ENCODE measurements at regions not wholly inside any gene's neighbourhood (a gene's known extent, or its start where the extent isn't known, plus 50 kb on each side); places are given as distances from the start of the nearest gene placed in this dataset.

DNA sequence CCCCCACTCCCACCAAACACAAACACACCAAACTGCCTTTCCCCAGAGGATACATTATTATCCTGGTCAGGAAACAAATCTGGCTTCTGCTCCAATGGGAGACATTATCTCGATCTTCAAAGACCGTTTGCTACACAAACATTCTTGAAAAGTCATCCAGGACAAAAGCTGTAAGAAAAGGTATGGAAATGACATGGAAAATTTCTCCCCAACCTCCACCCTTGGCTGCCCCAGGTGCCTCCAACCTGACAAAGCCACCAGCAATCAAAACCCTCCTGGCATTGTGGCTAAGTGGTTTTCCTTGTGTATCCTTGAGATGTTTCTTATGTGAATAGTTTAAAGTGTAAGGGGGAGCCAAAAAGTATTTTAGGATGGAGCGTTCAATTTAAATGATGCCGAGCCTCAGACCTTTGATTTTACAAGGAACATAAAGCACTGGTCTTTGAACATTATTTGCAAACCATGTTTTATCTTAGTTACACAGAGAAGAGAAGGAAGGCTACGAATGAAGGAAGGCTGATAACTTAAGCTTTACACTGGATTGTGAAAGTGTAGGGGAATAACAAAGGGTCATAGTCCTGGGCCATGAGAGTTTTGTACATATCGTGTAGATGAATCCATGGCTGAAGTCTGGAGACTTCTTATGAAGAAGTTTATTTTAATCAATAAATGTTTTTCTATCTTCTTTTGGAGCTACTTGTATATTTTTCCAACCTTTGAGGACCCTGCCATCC, 418.9 kb upstream of the TMTC1 start:
- TF ChIP-seq JUND (IDR thresholded peaks at IDR 0.05; ENCODE audit: low read depth): no peak
- no peak for DNase-seq (ENCODE audit: low read depth in 1 of 2, low spot score in 1 of 2)
- in situ Hi-C loops (cut with HindIII; ENCODE audit: low pct_unique_long_range_greater_than_20kb, low sequenced_read_pairs): no loop called here

DNA sequence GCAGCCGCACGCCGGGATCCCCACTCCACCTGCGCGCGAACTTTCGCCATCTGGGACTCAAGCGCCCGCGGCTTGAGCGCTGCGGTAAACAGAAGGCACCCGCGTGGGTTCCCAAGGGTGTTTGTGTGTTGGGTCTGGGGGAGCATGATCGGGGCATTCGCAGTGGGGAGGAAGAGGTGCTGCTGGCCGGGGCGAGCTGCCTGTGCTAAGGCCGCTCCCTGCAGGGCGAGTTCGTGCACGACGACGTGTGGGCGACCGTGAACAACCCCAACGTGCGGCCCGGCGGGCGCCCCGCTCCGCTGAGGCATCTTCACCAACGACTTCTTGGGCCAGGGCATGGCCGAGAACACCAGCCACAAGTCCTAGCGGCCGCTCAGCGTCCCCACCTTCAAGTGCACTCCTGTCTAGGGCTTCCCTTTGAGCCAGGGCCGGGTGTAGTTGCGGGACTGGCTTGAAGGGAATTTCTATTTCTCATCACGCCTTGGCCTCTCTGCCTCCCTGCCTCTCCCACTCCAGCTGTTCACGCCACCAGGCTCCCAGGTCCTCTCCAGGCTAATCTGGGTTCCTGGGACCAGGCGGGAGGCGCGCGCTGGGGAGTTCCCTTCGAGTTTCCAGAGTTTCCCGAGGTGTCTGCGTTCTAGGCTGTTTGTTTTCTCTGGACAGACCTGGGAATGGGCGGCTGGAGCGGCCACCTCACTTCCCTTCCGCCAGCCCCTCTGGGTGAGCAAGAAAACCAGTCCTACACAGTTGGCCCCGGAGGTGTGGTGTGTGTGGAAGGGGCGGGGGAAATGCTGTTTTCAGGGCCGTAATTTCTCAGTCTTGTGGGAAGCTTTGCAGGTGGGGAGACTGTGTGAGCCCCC, 417.8 kb upstream of the TMTC1 start:
- in situ Hi-C loops (cut with HindIII; ENCODE audit: low pct_unique_long_range_greater_than_20kb, low sequenced_read_pairs): no loop called here
- DNase-seq (ENCODE audit: low read depth in 1 of 2, low spot score in 1 of 2): no peak
- TF ChIP-seq JUND (IDR thresholded peaks at IDR 0.05; ENCODE audit: low read depth): no peak

DNA sequence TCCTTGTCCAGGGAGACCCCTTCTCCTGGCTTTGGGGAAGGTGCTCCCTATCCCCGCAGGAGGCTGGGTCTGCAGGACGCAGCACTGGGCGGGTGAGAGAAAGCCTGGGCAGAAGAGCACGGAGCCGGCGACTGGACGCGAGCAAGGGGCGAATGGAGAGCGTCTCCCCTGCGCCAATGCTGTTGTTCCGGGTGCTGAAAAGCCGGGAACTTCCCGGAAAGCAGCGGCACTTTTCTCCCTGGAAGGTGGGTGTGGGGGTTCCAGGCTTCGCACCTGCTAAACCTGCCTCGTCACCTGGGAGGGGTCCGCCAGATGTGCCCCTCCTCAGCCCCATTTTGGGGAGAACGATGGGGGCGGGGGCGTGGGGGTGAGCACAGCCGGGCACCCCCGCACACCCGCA, 417.1 kb upstream of the TMTC1 start:
- in situ Hi-C loops (cut with HindIII; ENCODE audit: low pct_unique_long_range_greater_than_20kb, low sequenced_read_pairs): no loop called here
- no peak for TF ChIP-seq JUND (IDR thresholded peaks at IDR 0.05; ENCODE audit: low read depth)
- no peak for DNase-seq (ENCODE audit: low read depth in 1 of 2, low spot score in 1 of 2)

DNA sequence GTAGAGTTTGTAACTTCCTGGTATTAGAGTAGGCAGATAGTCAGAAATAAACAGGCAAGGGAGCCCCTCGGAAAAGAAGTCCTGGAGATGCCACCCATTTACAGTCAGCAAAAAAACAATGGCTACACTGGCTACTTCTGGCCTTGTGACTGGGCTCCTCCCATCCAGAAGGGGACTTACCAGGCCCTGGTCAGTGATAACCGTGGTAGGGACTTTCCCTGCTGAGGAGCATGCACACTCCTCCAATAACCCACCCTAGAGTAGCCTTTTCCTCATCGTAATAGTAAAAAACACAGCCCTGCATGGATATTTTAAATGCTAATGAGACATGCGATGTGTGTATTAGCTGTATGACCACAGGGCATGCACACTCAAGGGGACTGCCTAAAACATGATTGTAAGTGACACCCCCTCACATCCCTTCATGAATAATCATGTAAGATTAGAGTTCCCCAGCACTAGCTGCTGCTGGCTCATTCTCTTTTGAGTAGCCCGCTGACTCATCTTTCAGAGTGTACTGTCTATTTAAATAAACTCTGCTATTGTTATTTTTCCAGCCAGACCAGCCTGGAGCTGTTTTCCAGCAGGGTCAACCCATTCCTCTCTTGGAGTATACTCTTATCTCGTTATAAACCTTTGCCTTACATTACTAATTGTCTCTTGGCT, 413.8 kb upstream of the TMTC1 start:
- no peak for TF ChIP-seq JUND (IDR thresholded peaks at IDR 0.05; ENCODE audit: low read depth)
- in situ Hi-C loops (cut with HindIII; ENCODE audit: low pct_unique_long_range_greater_than_20kb, low sequenced_read_pairs): no loop called here
- no peak for DNase-seq (ENCODE audit: low read depth in 1 of 2, low spot score in 1 of 2)

DNA sequence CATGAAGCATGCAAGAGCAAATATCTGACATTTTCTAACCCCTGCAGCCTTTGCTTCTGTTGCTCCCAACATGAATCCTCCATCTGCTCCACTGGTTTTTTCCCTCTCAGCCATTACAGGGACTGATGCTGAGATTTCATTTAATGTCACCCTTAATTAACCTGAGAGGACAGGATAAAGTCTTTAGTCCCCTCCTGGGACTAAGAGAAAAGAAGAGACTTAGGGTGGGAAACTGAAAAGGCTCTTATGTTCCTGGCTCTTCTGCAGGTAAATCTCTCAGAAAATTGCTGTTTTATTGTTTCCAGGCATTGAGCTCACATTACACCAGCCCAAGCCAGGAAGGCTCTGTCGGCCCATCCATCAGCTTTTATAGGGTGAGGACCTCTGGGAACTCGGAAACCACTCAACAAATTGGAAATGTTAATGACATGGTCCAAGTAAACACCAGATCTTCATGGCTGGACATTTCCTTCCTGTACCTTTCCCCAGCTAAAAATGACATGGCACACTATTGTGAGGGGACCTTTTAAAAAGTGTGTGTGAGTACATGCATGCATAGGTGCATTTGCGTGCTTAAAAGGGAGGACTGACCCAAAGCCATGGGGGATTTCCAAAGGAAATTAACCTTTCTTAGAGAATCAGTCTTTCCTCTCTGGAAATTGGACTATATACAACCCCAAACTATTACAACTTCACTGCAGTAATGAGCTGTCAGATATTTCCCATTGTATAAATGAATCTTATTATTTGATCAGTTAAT, 408.1 kb upstream of the TMTC1 start:
- no peak for TF ChIP-seq JUND (IDR thresholded peaks at IDR 0.05; ENCODE audit: low read depth)
- in situ Hi-C loops (cut with HindIII; ENCODE audit: low pct_unique_long_range_greater_than_20kb, low sequenced_read_pairs): no loop called here
- no peak for DNase-seq (ENCODE audit: low read depth in 1 of 2, low spot score in 1 of 2)

DNA sequence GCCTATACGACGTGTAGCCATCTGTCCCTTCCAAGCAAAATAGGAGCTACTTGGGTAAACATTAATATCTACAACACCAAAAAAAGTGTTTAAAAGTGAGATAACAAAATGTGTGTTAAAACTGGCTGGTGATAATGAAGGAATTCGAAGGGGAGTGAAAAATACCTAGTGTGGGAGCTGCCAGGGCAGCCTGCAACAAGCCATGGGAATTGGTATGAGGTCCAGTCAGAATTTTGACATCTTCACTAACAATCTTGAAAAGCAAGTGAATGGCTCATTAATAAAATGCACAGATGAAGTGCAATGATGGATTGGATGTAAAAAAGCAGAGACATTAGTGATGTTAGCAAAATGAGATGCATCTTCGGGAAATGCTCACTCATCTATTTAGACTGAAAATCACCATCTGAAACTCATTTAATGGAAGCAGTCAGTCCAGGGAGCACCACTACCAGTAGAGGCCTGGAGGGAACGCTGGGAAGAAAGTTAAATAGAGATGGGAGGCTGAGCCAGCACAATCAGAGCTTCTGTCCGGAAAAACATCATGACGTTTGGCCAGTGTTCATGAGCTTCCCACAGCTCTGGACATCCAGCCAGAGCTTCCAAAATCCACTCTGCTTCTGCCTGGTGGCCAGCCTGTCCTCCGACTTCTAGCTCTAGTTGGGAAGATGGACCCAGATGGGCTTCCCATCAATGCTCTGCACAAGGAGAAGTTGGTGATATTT, 405.0 kb upstream of the TMTC1 start:
- no peak for TF ChIP-seq JUND (IDR thresholded peaks at IDR 0.05; ENCODE audit: low read depth)
- no peak for DNase-seq (ENCODE audit: low read depth in 1 of 2, low spot score in 1 of 2)
- in situ Hi-C loops (cut with HindIII; ENCODE audit: low pct_unique_long_range_greater_than_20kb, low sequenced_read_pairs): no loop called here

DNA sequence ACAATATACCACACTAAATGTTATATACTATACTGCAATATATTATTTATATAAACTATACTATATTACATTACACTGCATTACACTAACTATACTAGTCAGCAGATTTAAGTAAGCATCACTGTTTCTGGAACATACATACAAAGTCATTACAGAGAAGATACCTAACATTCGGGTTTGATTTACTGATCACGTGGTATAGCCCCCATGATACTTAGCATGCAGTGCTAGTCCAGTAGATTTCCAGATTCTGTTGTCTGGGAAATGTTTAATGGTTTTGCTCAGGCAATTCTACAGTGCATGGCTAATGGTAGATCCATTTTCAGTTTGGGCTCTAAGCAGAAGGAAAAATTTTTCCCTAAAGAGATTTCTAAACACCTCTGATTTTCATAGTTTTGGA, 403.7 kb upstream of the TMTC1 start:
- DNase-seq (ENCODE audit: low read depth in 1 of 2, low spot score in 1 of 2): no peak
- in situ Hi-C loops (cut with HindIII; ENCODE audit: low pct_unique_long_range_greater_than_20kb, low sequenced_read_pairs): no loop called here
- TF ChIP-seq JUND (IDR thresholded peaks at IDR 0.05; ENCODE audit: low read depth): no peak

DNA sequence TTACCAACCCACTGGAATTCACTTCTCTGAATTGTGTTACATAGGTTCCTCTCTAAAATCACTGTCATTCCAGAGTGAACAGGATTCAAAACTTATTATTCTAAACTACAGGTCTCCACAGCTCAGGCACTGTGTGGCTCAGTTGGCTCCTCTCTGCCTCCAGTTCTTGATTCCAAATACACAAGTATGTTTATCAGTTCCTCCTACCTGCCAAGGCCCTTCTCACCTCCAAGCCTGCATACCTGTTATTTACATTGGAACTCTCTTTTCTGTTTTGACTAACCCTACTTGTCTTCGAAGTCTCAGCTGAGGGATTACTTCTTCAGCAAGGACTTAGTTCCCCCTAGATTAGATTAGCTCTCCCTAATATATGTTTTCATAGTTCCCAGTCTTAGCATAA, 397.6 kb upstream of the TMTC1 start:
- in situ Hi-C loops (cut with HindIII; ENCODE audit: low pct_unique_long_range_greater_than_20kb, low sequenced_read_pairs): no loop called here
- TF ChIP-seq JUND (IDR thresholded peaks at IDR 0.05; ENCODE audit: low read depth): no peak
- no peak for DNase-seq (ENCODE audit: low read depth in 1 of 2, low spot score in 1 of 2)

DNA sequence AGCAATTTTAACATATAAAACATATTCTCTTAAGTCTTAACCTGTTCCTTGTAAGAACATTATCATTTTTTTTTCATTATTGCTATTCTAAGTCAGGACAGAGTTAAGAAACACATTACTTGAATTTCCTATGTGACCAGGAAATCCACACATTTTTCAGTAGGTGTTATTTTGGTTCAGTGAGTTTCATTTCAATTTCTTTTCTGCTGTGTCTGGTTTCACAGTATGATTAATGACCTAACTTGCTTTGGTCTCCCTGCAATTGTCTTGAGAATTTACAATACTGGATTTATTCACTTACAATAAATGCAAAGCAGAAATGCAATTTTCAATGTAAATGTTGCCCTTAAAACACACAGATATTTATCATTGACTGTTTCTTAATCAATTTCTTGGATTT, 396.9 kb upstream of the TMTC1 start:
- no peak for TF ChIP-seq JUND (IDR thresholded peaks at IDR 0.05; ENCODE audit: low read depth)
- in situ Hi-C loops (cut with HindIII; ENCODE audit: low pct_unique_long_range_greater_than_20kb, low sequenced_read_pairs): no loop called here
- DNase-seq (ENCODE audit: low read depth in 1 of 2, low spot score in 1 of 2): no peak

DNA sequence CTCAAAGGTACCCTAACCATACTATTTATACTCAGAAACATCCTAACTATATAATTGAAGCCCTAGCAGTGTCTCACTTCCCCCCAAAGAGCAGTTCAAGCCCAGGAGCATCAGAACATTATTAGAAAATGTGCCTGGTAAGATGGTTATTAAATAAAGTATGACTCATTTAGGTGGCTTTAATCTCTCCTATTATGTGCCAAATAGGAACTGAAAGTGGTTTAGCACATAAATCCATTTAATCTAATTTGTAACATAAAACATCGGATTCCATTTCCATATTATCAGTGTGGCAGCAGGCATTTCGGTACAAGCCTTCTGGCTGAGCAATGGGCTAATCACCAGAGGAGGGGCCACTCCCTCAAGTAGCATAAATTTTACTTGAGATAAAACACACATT, 395.2 kb upstream of the TMTC1 start:
- in situ Hi-C loops (cut with HindIII; ENCODE audit: low pct_unique_long_range_greater_than_20kb, low sequenced_read_pairs): no loop called here
- no peak for DNase-seq (ENCODE audit: low read depth in 1 of 2, low spot score in 1 of 2)
- TF ChIP-seq JUND (IDR thresholded peaks at IDR 0.05; ENCODE audit: low read depth): no peak

DNA sequence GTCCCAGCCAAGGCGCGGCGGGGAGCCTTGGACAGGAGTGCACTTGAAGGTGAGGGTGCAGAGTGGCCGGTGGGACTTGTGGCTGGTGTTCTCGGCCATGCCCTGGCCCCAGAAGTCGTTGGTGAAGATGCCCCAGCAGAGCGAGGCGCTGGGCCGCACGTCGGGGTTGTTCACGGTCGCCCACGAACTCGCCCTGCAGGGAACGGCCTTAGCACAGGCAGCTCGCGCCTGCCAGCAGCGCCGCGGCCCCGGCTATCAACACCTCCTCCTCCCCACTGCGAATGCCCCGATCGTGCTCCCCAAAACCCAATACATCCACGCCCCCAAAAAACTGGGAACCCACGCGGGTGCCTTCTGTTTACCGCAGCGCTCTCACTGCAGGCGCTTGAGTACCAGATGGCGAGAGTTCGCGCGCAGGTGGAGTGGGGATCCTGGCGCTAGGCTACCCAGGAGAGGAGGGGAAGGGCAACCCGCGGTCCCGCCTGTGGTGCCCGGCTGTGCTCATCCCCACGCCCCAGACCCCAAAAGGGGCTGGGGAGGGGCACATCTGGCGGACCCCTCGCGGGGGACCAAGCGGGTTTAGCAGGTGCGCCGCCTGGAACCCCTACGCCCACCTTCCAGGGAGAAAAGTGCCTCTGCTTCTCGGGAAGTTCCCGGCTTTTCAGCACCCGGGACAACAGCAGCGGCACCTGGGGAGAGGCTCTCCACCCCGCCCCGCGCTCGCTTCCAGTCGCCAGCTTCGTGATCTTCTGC, 386.3 kb upstream of the TMTC1 start:
- no peak for DNase-seq (ENCODE audit: low read depth in 1 of 2, low spot score in 1 of 2)
- in situ Hi-C loops (cut with HindIII; ENCODE audit: low pct_unique_long_range_greater_than_20kb, low sequenced_read_pairs): no loop called here
- no peak for TF ChIP-seq JUND (IDR thresholded peaks at IDR 0.05; ENCODE audit: low read depth)
